ENCODE measurements at regions not wholly inside any gene's neighbourhood (a gene's known extent, or its start where the extent isn't known, plus 50 kb on each side); places are given as distances from the start of the nearest gene placed in this dataset.
"Not testable (repeated sequence)": the region's sequence is repeated elsewhere in the genome, so short reads cannot be mapped to it uniquely, and the experiment has no call there.

DNA sequence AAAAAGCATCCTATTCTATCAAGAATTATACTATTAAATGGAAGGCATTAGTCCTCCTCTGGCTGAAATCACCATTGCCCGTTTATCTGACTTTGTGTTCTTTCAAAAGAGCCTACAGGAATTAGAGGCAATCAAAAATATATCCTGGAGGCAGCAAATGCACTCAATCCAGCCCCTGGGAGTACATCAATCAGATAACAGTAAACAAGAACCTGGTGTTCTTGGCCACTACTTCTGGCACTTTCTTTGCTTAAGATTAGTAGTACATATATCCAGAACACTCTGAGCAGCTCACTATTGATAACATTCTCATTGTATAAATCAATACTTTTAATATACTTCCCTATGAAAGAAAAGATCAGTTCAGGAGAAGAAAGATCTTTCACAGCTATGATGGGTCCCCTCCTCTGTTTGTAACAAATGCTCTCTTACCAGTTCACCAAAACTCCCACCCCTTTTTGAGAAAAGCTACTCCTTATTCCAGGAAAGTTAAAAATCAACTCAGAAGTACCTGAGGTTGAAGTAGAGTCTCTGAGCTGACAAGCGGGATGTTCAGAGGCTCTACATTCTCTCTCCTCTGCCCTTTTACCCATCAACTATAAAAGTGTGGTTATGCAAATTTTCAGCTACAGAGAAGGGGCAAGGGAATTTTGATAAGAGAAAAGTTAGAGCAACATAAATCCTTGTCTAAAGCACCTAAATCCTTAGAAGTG, 176.0 kb downstream of the COX18 start:
- H2AFZ ChIP-seq (ENCODE audit: low read depth, low read length): no peak overlapping the region
- H3K4me3 ChIP-seq (ENCODE audit: low read length): no peak overlapping the region
- no peaks in the 10 kb centered on the region for H3K9me3 ChIP-seq (ENCODE audit: low read length)
- no peaks in the 10 kb centered on the region for H3K4me1 ChIP-seq (ENCODE audit: insufficient read depth, low read length)
- no peaks in the 10 kb centered on the region for H3K36me3 ChIP-seq (ENCODE audit: insufficient read depth, low read length)
- H3K27me3 ChIP-seq (ENCODE audit: insufficient read depth, low read length): no peaks in the 10 kb centered on the region

DNA sequence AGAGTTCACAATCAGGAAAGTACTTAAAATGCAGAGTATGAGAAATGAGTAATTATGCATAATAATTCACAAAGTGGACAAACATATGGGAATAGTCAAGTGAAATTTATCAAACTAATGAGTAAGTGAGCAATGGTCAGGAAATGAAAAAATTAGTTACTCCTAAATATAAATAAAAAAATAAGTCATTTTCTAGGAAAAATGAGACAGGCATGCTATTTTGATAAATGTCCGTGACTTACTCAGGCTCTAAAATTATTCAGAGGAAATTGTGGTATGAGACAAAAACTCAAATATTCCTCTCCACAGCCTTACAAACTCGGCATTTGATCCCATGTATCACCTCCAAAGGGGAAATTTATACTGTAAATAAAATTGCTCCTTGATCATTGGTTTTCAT, 181.2 kb downstream of the COX18 start:
- Histone ChIP-seq H2AFZ (ENCODE audit: low read depth, low read length) (no peak overlapping the region), H3K4me3 (ENCODE audit: low read length) (no peak overlapping the region), H3K36me3 (ENCODE audit: insufficient read depth, low read length) (no peaks in the 10 kb centered on the region), H3K27me3 (ENCODE audit: insufficient read depth, low read length) (no peaks in the 10 kb centered on the region), H3K9me3 (ENCODE audit: low read length) (no peaks in the 10 kb centered on the region), H3K4me1 (ENCODE audit: insufficient read depth, low read length) (no peaks in the 10 kb centered on the region)

GRCh38 chr4:72887152-72887551, 182.4 kb downstream of the COX18 start:
- Histone ChIP-seq H3K4me3 (ENCODE audit: low read length) (no peak overlapping the region), H2AFZ (ENCODE audit: low read depth, low read length) (no peak overlapping the region), H3K36me3 (ENCODE audit: insufficient read depth, low read length) (no peaks in the 10 kb centered on the region), H3K4me1 (ENCODE audit: insufficient read depth, low read length) (no peaks in the 10 kb centered on the region), H3K27me3 (ENCODE audit: insufficient read depth, low read length) (no peaks in the 10 kb centered on the region), H3K9me3 (ENCODE audit: low read length) (no peaks in the 10 kb centered on the region)

DNA sequence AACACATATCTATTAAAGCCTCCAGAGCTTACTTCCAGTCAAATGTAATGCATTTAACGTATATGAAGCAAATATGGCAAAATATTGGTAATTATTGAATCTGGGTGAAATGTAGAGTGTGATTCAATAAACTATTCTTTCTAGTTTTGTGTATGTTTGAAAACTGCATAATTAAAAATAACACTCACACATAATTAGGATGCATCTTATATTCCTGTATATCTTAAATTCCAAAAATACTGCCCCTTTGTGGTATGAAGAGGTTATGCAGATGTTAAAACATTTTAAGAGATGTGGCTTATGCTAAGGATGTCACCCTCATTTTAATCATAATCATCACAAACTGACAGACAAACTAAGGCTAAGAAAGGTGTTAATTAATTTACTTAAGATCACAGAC, 182.9 kb downstream of the COX18 start:
- no peaks in the 10 kb centered on the region for H3K27me3 ChIP-seq (ENCODE audit: insufficient read depth, low read length)

DNA sequence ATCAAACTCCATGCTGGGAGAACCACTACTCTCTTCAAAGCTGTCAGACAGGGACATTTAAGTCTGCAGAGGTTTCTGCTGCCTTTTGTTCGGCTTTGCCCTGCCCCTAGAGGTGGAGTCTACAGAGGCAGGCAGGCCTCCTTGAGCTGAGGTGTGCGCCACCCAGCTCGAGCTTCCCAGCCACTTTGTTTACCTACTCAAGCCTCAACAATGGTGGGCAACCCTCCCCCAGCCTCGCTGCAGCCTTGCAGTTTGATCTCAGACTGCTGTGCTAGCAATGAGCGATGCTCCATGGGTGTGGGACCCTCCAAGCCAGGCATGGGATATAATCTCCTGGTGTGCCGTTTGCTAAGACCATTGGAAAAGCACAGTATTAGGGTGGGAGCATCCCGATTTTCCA, 185.3 kb downstream of the COX18 start:
- H2AFZ ChIP-seq (ENCODE audit: low read depth, low read length); H3K36me3 ChIP-seq (ENCODE audit: insufficient read depth, low read length); H3K9me3 ChIP-seq (ENCODE audit: low read length); H3K27me3 ChIP-seq (ENCODE audit: insufficient read depth, low read length); H3K4me1 ChIP-seq (ENCODE audit: insufficient read depth, low read length); H3K4me3 ChIP-seq (ENCODE audit: low read length): not testable (repeated sequence)

More for the DNA sequence above, 182.9 kb downstream of the COX18 start:
- no peak overlapping the region for H2AFZ ChIP-seq (ENCODE audit: low read depth, low read length)
- H3K4me1 ChIP-seq (ENCODE audit: insufficient read depth, low read length): no peaks in the 10 kb centered on the region
- H3K9me3 ChIP-seq (ENCODE audit: low read length): no peaks in the 10 kb centered on the region
- no peaks in the 10 kb centered on the region for H3K36me3 ChIP-seq (ENCODE audit: insufficient read depth, low read length)
- no peak overlapping the region for H3K4me3 ChIP-seq (ENCODE audit: low read length)

- Histone ChIP-seq H3K4me3 (ENCODE audit: low read length) (no peak overlapping the region), H2AFZ (ENCODE audit: low read depth, low read length) (no peak overlapping the region), H3K36me3 (ENCODE audit: insufficient read depth, low read length) (no peaks in the 10 kb centered on the region), H3K9me3 (ENCODE audit: low read length) (no peaks in the 10 kb centered on the region), H3K27me3 (ENCODE audit: insufficient read depth, low read length) (no peaks in the 10 kb centered on the region), H3K4me1 (ENCODE audit: insufficient read depth, low read length) (no peaks in the 10 kb centered on the region)
These were observed 192.6 kb downstream of the COX18 start for GRCh38 chr4:72876946-72877345.

- Histone ChIP-seq H3K27me3 (ENCODE audit: insufficient read depth, low read length) (no peaks in the 10 kb centered on the region), H3K9me3 (ENCODE audit: low read length) (no peaks in the 10 kb centered on the region), H2AFZ (ENCODE audit: low read depth, low read length) (no peak overlapping the region), H3K36me3 (ENCODE audit: insufficient read depth, low read length) (no peaks in the 10 kb centered on the region), H3K4me1 (ENCODE audit: insufficient read depth, low read length) (no peaks in the 10 kb centered on the region), H3K4me3 (ENCODE audit: low read length) (no peak overlapping the region)
These were observed 194.0 kb downstream of the COX18 start for GRCh38 chr4:72875545-72875944.

GRCh38 chr4:72875138-72875537, 194.4 kb downstream of the COX18 start:
- Histone ChIP-seq H3K9me3 (ENCODE audit: low read length) (no peaks in the 10 kb centered on the region), H3K4me3 (ENCODE audit: low read length) (no peak overlapping the region), H3K4me1 (ENCODE audit: insufficient read depth, low read length) (no peaks in the 10 kb centered on the region), H3K36me3 (ENCODE audit: insufficient read depth, low read length) (no peaks in the 10 kb centered on the region), H2AFZ (ENCODE audit: low read depth, low read length) (no peak overlapping the region), H3K27me3 (ENCODE audit: insufficient read depth, low read length) (no peaks in the 10 kb centered on the region)

DNA sequence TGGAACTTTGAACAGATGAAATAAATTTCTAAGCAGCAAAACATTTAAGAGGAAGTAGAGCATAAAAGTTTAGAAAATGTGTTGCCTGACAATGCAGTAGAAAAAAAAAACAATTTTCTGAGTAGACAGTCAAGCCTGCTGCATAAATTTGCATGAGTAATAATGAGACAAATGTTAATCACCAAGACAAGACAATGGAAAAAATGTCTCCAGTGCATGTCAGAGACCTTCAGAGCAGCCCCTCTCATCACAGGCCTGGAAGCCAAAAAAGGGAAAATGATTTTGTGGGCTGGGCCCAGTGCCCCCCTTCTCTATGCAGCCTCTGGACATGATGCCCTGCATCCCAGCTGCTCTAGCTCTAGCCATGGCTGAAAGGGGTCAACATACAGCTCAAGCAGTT, 204.6 kb downstream of the COX18 start:
- H3K4me3 ChIP-seq (ENCODE audit: low read length): no peak overlapping the region
- no peaks in the 10 kb centered on the region for H3K36me3 ChIP-seq (ENCODE audit: insufficient read depth, low read length)
- no peak overlapping the region for H2AFZ ChIP-seq (ENCODE audit: low read depth, low read length)
- no peaks in the 10 kb centered on the region for H3K27me3 ChIP-seq (ENCODE audit: insufficient read depth, low read length)
- H3K9me3 ChIP-seq (ENCODE audit: low read length): no peaks in the 10 kb centered on the region
- H3K4me1 ChIP-seq (ENCODE audit: insufficient read depth, low read length): no peaks in the 10 kb centered on the region

- not testable (repeated sequence) for H3K36me3 ChIP-seq (ENCODE audit: insufficient read depth, low read length); H3K27me3 ChIP-seq (ENCODE audit: insufficient read depth, low read length); H2AFZ ChIP-seq (ENCODE audit: low read depth, low read length); H3K9me3 ChIP-seq (ENCODE audit: low read length); H3K4me3 ChIP-seq (ENCODE audit: low read length); H3K4me1 ChIP-seq (ENCODE audit: insufficient read depth, low read length)
These were observed 205.2 kb downstream of the COX18 start for GRCh38 chr4:72864277-72864676.

DNA sequence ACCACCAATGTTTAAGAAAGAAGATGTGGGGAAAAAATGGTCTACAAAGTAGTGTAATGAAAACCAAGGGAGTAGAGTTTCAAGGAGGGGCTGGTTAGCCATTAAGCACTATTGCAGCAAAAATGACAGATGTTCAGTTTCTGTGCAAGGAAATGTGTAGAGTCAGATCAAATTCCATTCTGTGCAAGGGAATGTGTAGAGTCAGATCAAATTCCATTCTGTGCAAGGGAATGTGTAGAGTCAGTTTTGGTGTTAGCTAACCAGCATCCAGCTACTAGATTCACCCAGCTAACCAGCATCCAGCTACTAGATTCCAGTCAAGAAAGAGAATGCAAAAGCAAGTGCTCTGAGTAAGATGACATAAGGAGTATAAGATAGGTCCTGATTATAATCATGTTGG, 208.8 kb downstream of the COX18 start:
- Histone ChIP-seq H3K9me3 (ENCODE audit: low read length) (no peaks in the 10 kb centered on the region), H3K4me1 (ENCODE audit: insufficient read depth, low read length) (no peaks in the 10 kb centered on the region), H3K36me3 (ENCODE audit: insufficient read depth, low read length) (no peaks in the 10 kb centered on the region), H3K4me3 (ENCODE audit: low read length) (no peak overlapping the region), H3K27me3 (ENCODE audit: insufficient read depth, low read length) (no peaks in the 10 kb centered on the region), H2AFZ (ENCODE audit: low read depth, low read length) (no peak overlapping the region)

GRCh38 chr4:72858328-72858727, 211.2 kb downstream of the COX18 start:
- Histone ChIP-seq H3K36me3 (ENCODE audit: insufficient read depth, low read length) (no peaks in the 10 kb centered on the region), H3K4me1 (ENCODE audit: insufficient read depth, low read length) (no peaks in the 10 kb centered on the region), H3K27me3 (ENCODE audit: insufficient read depth, low read length) (no peaks in the 10 kb centered on the region), H3K4me3 (ENCODE audit: low read length) (no peak overlapping the region), H3K9me3 (ENCODE audit: low read length) (no peaks in the 10 kb centered on the region), H2AFZ (ENCODE audit: low read depth, low read length) (no peak overlapping the region)

DNA sequence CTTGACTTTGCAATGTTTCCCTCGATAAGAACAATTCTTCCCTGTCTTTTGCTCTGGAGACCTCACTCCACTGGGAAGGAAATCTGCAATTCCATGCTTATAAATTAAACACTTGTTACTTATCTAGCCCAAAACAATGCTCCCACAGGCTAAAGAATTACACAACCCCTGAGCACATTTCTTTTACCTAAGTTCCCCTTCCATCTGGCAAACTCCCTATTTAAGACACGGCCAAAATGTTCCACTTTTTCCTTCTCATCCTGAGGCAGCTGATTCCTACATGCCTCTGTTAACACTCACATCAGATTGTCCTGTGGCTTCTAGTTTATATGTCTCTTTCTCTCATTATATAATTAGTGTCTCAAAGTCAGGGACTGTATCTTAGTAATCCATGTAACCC, 211.7 kb downstream of the COX18 start:
- no peaks in the 10 kb centered on the region for H3K4me1 ChIP-seq (ENCODE audit: insufficient read depth, low read length)
- H3K9me3 ChIP-seq (ENCODE audit: low read length): no peaks in the 10 kb centered on the region
- no peak overlapping the region for H3K4me3 ChIP-seq (ENCODE audit: low read length)
- no peak overlapping the region for H2AFZ ChIP-seq (ENCODE audit: low read depth, low read length)
- no peaks in the 10 kb centered on the region for H3K36me3 ChIP-seq (ENCODE audit: insufficient read depth, low read length)
- H3K27me3 ChIP-seq (ENCODE audit: insufficient read depth, low read length): no peaks in the 10 kb centered on the region

- Histone ChIP-seq H3K27me3 (ENCODE audit: insufficient read depth, low read length) (no peaks in the 10 kb centered on the region), H2AFZ (ENCODE audit: low read depth, low read length) (no peak overlapping the region), H3K36me3 (ENCODE audit: insufficient read depth, low read length) (no peaks in the 10 kb centered on the region), H3K9me3 (ENCODE audit: low read length) (no peaks in the 10 kb centered on the region), H3K4me3 (ENCODE audit: low read length) (no peak overlapping the region), H3K4me1 (ENCODE audit: insufficient read depth, low read length) (no peaks in the 10 kb centered on the region)
These were observed 212.3 kb downstream of the COX18 start for GRCh38 chr4:72857216-72857615.
